ENCODE measurements at regions not wholly inside any gene's neighbourhood (a gene's known extent, or its start where the extent isn't known, plus 50 kb on each side); places are given as distances from the start of the nearest gene placed in this dataset.

DNA sequence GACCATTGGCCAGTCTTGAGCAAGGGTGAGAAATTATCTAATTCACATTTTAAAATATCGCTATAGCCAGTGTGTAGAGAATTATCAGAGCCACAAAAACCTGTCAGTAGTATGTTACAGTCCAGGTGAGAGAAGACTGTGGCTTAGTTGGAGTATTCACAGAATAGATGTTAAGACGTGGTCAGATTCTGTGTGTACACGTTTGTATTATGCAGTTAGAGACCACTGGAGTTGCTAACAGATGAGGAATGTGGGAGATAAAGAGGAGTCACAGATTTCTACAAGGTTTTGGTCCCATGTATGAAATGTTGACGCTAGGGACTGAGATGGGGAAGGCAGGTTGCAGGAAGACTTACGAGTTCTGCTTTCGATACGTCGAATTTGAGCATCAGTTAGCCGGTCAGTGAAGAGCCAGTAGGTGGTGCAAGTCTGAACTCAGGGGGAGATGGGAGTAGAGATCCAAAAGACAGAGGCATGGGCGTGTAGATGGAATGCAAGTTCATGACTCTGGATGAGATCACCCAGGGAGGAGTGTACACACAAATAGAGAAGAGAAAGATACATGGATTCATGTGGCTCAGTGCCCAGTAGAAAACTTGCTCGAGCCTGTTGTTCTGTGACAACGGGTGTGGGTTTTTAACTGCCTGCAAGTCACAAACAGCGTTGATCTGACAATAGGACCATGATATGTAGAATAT is 114.8 kb upstream of the FLRT2 start:
- TF ChIP-seq POLR2A (IDR thresholded peaks at IDR 0.05; ENCODE audit: low read length): no peak
- peak; percentile 69 for TF ChIP-seq JUNB (IDR thresholded peaks at IDR 0.05)
- TF ChIP-seq, protein P1, sequence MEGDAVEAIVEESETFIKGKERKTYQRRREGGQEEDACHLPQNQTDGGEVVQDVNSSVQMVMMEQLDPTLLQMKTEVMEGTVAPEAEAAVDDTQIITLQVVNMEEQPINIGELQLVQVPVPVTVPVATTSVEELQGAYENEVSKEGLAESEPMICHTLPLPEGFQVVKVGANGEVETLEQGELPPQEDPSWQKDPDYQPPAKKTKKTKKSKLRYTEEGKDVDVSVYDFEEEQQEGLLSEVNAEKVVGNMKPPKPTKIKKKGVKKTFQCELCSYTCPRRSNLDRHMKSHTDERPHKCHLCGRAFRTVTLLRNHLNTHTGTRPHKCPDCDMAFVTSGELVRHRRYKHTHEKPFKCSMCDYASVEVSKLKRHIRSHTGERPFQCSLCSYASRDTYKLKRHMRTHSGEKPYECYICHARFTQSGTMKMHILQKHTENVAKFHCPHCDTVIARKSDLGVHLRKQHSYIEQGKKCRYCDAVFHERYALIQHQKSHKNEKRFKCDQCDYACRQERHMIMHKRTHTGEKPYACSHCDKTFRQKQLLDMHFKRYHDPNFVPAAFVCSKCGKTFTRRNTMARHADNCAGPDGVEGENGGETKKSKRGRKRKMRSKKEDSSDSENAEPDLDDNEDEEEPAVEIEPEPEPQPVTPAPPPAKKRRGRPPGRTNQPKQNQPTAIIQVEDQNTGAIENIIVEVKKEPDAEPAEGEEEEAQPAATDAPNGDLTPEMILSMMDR (IDR thresholded peaks at IDR 0.05): peak; percentile 66
- TF ChIP-seq KDM5A (IDR thresholded peaks at IDR 0.05): no peak
- TF ChIP-seq, protein P2, sequence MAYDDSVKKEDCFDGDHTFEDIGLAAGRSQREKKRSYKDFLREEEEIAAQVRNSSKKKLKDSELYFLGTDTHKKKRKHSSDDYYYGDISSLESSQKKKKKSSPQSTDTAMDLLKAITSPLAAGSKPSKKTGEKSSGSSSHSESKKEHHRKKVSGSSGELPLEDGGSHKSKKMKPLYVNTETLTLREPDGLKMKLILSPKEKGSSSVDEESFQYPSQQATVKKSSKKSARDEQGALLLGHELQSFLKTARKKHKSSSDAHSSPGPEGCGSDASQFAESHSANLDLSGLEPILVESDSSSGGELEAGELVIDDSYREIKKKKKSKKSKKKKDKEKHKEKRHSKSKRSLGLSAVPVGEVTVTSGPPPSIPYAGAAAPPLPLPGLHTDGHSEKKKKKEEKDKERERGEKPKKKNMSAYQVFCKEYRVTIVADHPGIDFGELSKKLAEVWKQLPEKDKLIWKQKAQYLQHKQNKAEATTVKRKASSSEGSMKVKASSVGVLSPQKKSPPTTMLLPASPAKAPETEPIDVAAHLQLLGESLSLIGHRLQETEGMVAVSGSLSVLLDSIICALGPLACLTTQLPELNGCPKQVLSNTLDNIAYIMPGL (CRISPR knock-in tag; IDR thresholded peaks at IDR 0.05; ENCODE audit: borderline replicate concordance): no peak
- peak in 1 of 2 experiments; percentile 31; a peak in 1 of 5 replicates for TF ChIP-seq EP300 (IDR thresholded peaks at IDR 0.05)
